ENCODE measurements at regions not wholly inside any gene's neighbourhood (a gene's known extent, or its start where the extent isn't known, plus 50 kb on each side); places are given as distances from the start of the nearest gene placed in this dataset.

DNA sequence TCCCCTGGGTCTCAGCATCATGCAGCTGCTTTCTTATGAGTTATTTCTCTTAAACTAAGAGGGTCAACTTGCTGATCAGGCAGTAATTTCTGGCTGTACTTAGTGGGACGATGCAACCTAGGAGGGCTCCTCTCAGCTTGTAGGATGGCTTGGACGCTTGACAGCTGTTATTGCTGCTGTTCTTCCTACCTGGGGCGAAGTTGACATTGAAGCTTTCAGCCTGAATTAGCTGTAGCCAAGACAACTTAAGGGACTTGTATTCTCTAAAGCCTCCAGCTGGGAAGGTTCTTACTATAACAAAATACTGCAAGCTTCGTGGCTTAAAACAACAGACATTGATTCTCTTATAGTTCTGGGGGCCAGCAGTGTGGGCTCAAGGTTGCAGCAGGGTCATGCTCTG lies 224.9 kb downstream of the ACTR3B start:
- Mint-ChIP-seq H3K4me3 (no peak overlapping the region), H3K9me3 (no peaks in the 10 kb centered on the region), H3K36me3 (ENCODE audit: low read depth) (no peaks in the 10 kb centered on the region), H3K4me1 (peaks cover 7% of the 10 kb centered on the region), H3K27me3 (ENCODE audit: low read depth) (peaks cover 2% of the 10 kb centered on the region), H3K27ac (ENCODE audit: unreplicated experiment) (no peak overlapping the region)
- TF ChIP-seq, protein P1, sequence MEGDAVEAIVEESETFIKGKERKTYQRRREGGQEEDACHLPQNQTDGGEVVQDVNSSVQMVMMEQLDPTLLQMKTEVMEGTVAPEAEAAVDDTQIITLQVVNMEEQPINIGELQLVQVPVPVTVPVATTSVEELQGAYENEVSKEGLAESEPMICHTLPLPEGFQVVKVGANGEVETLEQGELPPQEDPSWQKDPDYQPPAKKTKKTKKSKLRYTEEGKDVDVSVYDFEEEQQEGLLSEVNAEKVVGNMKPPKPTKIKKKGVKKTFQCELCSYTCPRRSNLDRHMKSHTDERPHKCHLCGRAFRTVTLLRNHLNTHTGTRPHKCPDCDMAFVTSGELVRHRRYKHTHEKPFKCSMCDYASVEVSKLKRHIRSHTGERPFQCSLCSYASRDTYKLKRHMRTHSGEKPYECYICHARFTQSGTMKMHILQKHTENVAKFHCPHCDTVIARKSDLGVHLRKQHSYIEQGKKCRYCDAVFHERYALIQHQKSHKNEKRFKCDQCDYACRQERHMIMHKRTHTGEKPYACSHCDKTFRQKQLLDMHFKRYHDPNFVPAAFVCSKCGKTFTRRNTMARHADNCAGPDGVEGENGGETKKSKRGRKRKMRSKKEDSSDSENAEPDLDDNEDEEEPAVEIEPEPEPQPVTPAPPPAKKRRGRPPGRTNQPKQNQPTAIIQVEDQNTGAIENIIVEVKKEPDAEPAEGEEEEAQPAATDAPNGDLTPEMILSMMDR (conservative IDR thresholded peaks at IDR 0.05): no peak
- no peak for DNase-seq (ENCODE audit: low read depth, low spot score)

GRCh38 chr7:152986376-152986775 lies 226.8 kb downstream of the ACTR3B start:
- no peak for DNase-seq (ENCODE audit: low read depth, low spot score)
- peaks cover 23% of the 10 kb centered on the region for H3K4me1 Mint-ChIP-seq
- H3K9me3 Mint-ChIP-seq: peaks cover 7% of the 10 kb centered on the region
- peaks cover 2% of the 10 kb centered on the region for H3K27me3 Mint-ChIP-seq (ENCODE audit: low read depth)
- peaks cover 4% of the 10 kb centered on the region for H3K36me3 Mint-ChIP-seq (ENCODE audit: low read depth)
- H3K27ac Mint-ChIP-seq (ENCODE audit: unreplicated experiment): no peak overlapping the region
- TF ChIP-seq, protein P1 (conservative IDR thresholded peaks at IDR 0.05): no peak
- H3K4me3 Mint-ChIP-seq: no peak overlapping the region

DNA sequence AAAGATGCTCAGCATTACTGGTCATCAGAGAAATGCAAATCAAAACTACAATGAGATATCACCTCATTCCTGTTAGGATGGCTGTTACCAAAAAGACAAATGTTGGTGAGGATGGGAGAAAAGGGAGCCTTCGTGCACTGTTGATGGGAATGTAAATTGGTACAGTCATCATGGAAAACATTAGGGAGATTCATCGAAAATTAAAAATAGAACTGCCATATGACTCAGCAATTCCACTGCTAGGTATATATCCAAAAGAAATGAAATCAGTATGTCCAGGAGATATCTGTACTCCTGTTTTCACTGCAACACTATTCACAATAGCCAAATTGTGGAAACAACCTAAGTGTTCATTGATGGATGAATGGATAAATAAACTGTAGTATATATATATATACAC lies 228.1 kb downstream of the ACTR3B start:
- Mint-ChIP-seq H3K4me1 (peaks cover 25% of the 10 kb centered on the region), H3K9me3 (peaks cover 8% of the 10 kb centered on the region), H3K27ac (ENCODE audit: unreplicated experiment) (no peak overlapping the region), H3K27me3 (ENCODE audit: low read depth) (peaks cover 2% of the 10 kb centered on the region), H3K36me3 (ENCODE audit: low read depth) (peaks cover 8% of the 10 kb centered on the region), H3K4me3 (no peak overlapping the region)
- TF ChIP-seq, protein P1 (conservative IDR thresholded peaks at IDR 0.05): no peak
- no peak for DNase-seq (ENCODE audit: low read depth, low spot score)

- peaks cover 25% of the 10 kb centered on the region for H3K4me1 Mint-ChIP-seq
- H3K4me3 Mint-ChIP-seq: peak overlapping the region; percentile 69
- H3K27me3 Mint-ChIP-seq (ENCODE audit: low read depth): no peaks in the 10 kb centered on the region
- TF ChIP-seq, protein P1 (conservative IDR thresholded peaks at IDR 0.05): no peak
- peaks cover 14% of the 10 kb centered on the region for H3K36me3 Mint-ChIP-seq (ENCODE audit: low read depth)
- DNase-seq (ENCODE audit: low read depth, low spot score): peak; percentile 18
- peak overlapping the region; percentile 86 for H3K27ac Mint-ChIP-seq (ENCODE audit: unreplicated experiment)
- peaks cover 12% of the 10 kb centered on the region for H3K9me3 Mint-ChIP-seq
Measured at GRCh38 chr7:152989889-152990380, 230.4 kb downstream of the ACTR3B start.

DNA sequence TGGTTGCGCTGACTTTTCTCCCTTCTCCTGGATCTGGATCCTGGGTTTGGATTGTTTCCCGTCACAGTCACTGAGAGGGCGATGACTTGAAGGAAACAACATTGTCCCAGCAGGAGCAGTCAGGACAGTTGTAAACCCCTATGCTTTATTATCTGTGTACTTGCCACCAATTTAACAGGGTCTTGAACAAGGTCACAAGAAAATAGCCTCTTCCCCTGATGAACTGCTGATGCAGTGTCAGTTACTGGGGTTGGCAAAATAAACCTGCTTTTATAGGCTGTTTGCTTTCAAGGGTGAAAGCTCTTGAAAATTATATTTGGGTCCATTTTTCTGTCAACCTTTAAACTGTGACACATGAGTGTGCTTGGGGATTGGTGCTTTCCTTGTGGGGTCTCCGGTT lies 238.9 kb downstream of the ACTR3B start:
- DNase-seq (ENCODE audit: low read depth, low spot score): no peak
- H3K9me3 Mint-ChIP-seq: peaks cover 25% of the 10 kb centered on the region
- H3K27me3 Mint-ChIP-seq (ENCODE audit: low read depth): no peaks in the 10 kb centered on the region

More for the DNA sequence above, 238.9 kb downstream of the ACTR3B start:
- TF ChIP-seq, protein P1 (conservative IDR thresholded peaks at IDR 0.05): no peak
- Mint-ChIP-seq H3K36me3 (ENCODE audit: low read depth) (peaks cover 23% of the 10 kb centered on the region), H3K27ac (ENCODE audit: unreplicated experiment) (no peak overlapping the region), H3K4me1 (no peaks in the 10 kb centered on the region), H3K4me3 (no peak overlapping the region)
